IMR-90 (cell line): ENCODE measurements at regions not wholly inside any gene's neighbourhood (a gene's known extent, or its start where the extent isn't known, plus 50 kb on each side); places are given as distances from the start of the nearest gene placed in this dataset.

ENCODE experiments used
- ATAC-seq: fragments of 200-7000 bp; cut with Tn5 transposase; 2 replicates; pipeline ENCODE4 v1.9.1; 2020; ENCODE audit warnings: low read depth, mild to moderate bottlenecking, moderate library complexity
- BruUV-seq: library from RNA; stranded (reverse); fragments of 400-500 nt; replicated peaks from 2 replicates; lab custom pipeline; 2021; lab: Mats Ljungman, UMichigan
- CTCF ChIA-PET: fragments of 300-600 bp; formaldehyde crosslinking; extraction: SDS; loops from one replicate; lab custom pipeline; 2021; ENCODE audit warnings: antibody characterized with exemption; lab: Yijun Ruan, JAX
- POLR2A ChIA-PET: fragments of 300-600 bp; sonication (Branson Sonifier 250); formaldehyde crosslinking; loops from one replicate; lab custom pipeline; 2022; ENCODE audit warnings: antibody characterized with exemption; ENCODE audit not compliant: unreplicated experiment; lab: Charles Lee
- DNase-seq: peaks from one replicate; pipeline ENCODE4 v3.0.0; 2013
- H2AFZ ChIP-seq: replicated peaks from 2 replicates; pipeline ENCODE3; 2013; ENCODE audit warnings: low read length, mild to moderate bottlenecking; ENCODE audit not compliant: poor library complexity
- H2AK5ac ChIP-seq: 2 replicates; pipeline ENCODE4 v1.6.1; 2013; ENCODE audit warnings: low read depth, low read length, inconsistent platforms
- H2AK9ac ChIP-seq: replicated peaks from 2 replicates; pipeline ENCODE3; 2013; ENCODE audit warnings: mild to moderate bottlenecking, low read depth, low read length, moderate library complexity; ENCODE audit not compliant: poor library complexity
- H2BK120ac ChIP-seq: 2 replicates; pipeline ENCODE4 v1.6.1; 2013; ENCODE audit warnings: low read depth, low read length, inconsistent platforms
- H2BK15ac ChIP-seq: 3 replicates; pipeline ENCODE4 v1.6.1; 2013; ENCODE audit warnings: low read depth, low read length, inconsistent platforms
- H2BK20ac ChIP-seq: 2 replicates; pipeline ENCODE4 v1.6.1; 2013; ENCODE audit warnings: low read depth, mild to moderate bottlenecking, inconsistent platforms, low read length, moderate library complexity
- H2BK5ac ChIP-seq: 2 replicates; pipeline ENCODE4 v1.6.1; 2013; ENCODE audit warnings: mild to moderate bottlenecking, low read depth, low read length, inconsistent platforms; ENCODE audit not compliant: poor library complexity, severe bottlenecking
- H3K14ac ChIP-seq: replicated peaks from 2 replicates; pipeline ENCODE4 v1.6.1; 2013; ENCODE audit warnings: low read depth, low read length, inconsistent platforms
- H3K18ac ChIP-seq: 2 replicates; pipeline ENCODE4 v1.6.1; 2013; ENCODE audit warnings: low read depth, low read length, control low read depth
- H3K23ac ChIP-seq: 2 replicates; pipeline ENCODE4 v1.6.1; 2013; ENCODE audit warnings: low read depth, low read length, inconsistent platforms
- H3K27ac ChIP-seq: 2 replicates; pipeline ENCODE4 v1.5.1; 2013; ENCODE audit warnings: mild to moderate bottlenecking, control low read depth, low read length; ENCODE audit not compliant: insufficient read depth
- H3K27me3 ChIP-seq: 2 replicates; pipeline ENCODE4 v1.6.1; 2013; ENCODE audit warnings: low read length; ENCODE audit not compliant: control insufficient read depth, insufficient read depth
- H3K36me3 ChIP-seq: 2 replicates; pipeline ENCODE4 v1.6.1; 2013; ENCODE audit warnings: low read length, mixed read lengths; ENCODE audit not compliant: control insufficient read depth, insufficient read depth
- H3K4ac ChIP-seq: 2 replicates; pipeline ENCODE4 v1.6.1; 2013; ENCODE audit warnings: low read depth, low read length, inconsistent platforms
- H3K4me1 ChIP-seq: 2 replicates; pipeline ENCODE4 v1.6.1; 2013; ENCODE audit warnings: low read length, mixed read lengths; ENCODE audit not compliant: control insufficient read depth, insufficient read depth
- H3K4me2 ChIP-seq: 2 replicates; pipeline ENCODE4 v1.6.1; 2013; ENCODE audit warnings: low read depth, mild to moderate bottlenecking, control low read depth, low read length, moderate library complexity
- H3K4me3 ChIP-seq: 2 replicates; pipeline ENCODE4 v1.5.1; 2013; ENCODE audit warnings: low read depth, mild to moderate bottlenecking, control low read depth, low read length, moderate library complexity; ENCODE audit not compliant: insufficient read depth
- H3K56ac ChIP-seq: 2 replicates; pipeline ENCODE4 v1.6.1; 2013; ENCODE audit warnings: low read length, inconsistent platforms; ENCODE audit not compliant: insufficient read depth; ENCODE audit errors: extremely low read depth
- H3K79me1 ChIP-seq, 2 experiments: 2 replicates each; pipeline ENCODE4 v1.6.1; 2013; ENCODE audit warnings: low read length in 2 of 2, inconsistent platforms in 1 of 2, low read depth in 1 of 2
- H3K9ac ChIP-seq: 2 replicates; pipeline ENCODE4 v1.6.1; 2013; ENCODE audit warnings: low read depth, low read length, control low read depth
- H3K9me1 ChIP-seq: 2 replicates; pipeline ENCODE4 v1.6.1; 2013; ENCODE audit warnings: low read length, inconsistent platforms; ENCODE audit not compliant: insufficient read depth
- H3K9me3 ChIP-seq: 2 replicates; pipeline ENCODE4 v1.6.1; 2013; ENCODE audit warnings: low read length; ENCODE audit not compliant: control insufficient read depth, insufficient read depth
- H4K20me1 ChIP-seq: 2 replicates; pipeline ENCODE4 v1.6.1; 2013; ENCODE audit warnings: low read length, inconsistent platforms; ENCODE audit not compliant: insufficient read depth
- H4K5ac ChIP-seq: 2 replicates; pipeline ENCODE4 v1.6.1; 2013; ENCODE audit warnings: mild to moderate bottlenecking, low read depth, low read length, control low read depth
- H4K8ac ChIP-seq, 2 experiments: 2 replicates each; pipeline ENCODE4 v1.6.1; 2013; ENCODE audit warnings: low read depth in 2 of 2, low read length in 2 of 2, control low read depth in 1 of 2, inconsistent platforms in 1 of 2
- H4K91ac ChIP-seq: 2 replicates; pipeline ENCODE4 v1.6.1; 2013; ENCODE audit warnings: low read depth, low read length, inconsistent platforms; ENCODE audit not compliant: insufficient read depth
- BHLHE40 ChIP-seq: fragments of 150-350 bp; IDR thresholded peaks from 2 replicates; pipeline ENCODE4 v1.6.1; 2016; ENCODE audit warnings: mild to moderate bottlenecking, low read depth, low read length
- CEBPB ChIP-seq: IDR thresholded peaks from 2 replicates; pipeline ENCODE4 v1.6.1; 2012; ENCODE audit warnings: low read depth, low read length, improper control_type of control experiment
- CHD1 ChIP-seq: IDR thresholded peaks from 2 replicates; pipeline ENCODE4 v1.6.1; 2012; ENCODE audit warnings: low read depth, low read length, improper control_type of control experiment
- CTCF ChIP-seq: conservative IDR thresholded peaks from 2 replicates; pipeline ENCODE4 v1.5.1; 2012; ENCODE audit warnings: mild to moderate bottlenecking, low read depth, low read length, improper control_type of control experiment
- ELK1 ChIP-seq: fragments of 150-350 bp; IDR thresholded peaks from 2 replicates; pipeline ENCODE4 v1.6.1; 2016; ENCODE audit warnings: low read depth, mild to moderate bottlenecking, low read length, moderate library complexity, borderline replicate concordance
- FOS ChIP-seq: fragments of 150-350 bp; IDR thresholded peaks from 2 replicates; pipeline ENCODE4 v1.6.1; 2016; ENCODE audit warnings: low read depth, low read length
- MAFK ChIP-seq: IDR thresholded peaks from 2 replicates; pipeline ENCODE4 v1.6.1; 2012; ENCODE audit warnings: low read depth, low read length, improper control_type of control experiment
- MAZ ChIP-seq: IDR thresholded peaks from 2 replicates; pipeline ENCODE4 v1.6.1; 2012; ENCODE audit warnings: low read depth, mild to moderate bottlenecking, low read length, improper control_type of control experiment, moderate library complexity, borderline replicate concordance
- MXI1 ChIP-seq: IDR thresholded peaks from 2 replicates; pipeline ENCODE4 v1.6.1; 2012; ENCODE audit warnings: low read depth, mild to moderate bottlenecking, low read length, moderate library complexity, borderline replicate concordance
- NFE2L2 ChIP-seq: fragments of 150-350 bp; IDR thresholded peaks from 2 replicates; pipeline ENCODE4 v1.6.1; 2016; ENCODE audit warnings: low read depth, mild to moderate bottlenecking, low read length
- POLR2A ChIP-seq: IDR thresholded peaks from 2 replicates; pipeline ENCODE4 v1.6.1; 2012; ENCODE audit warnings: mild to moderate bottlenecking, low read depth, low read length
- RAD21 ChIP-seq: IDR thresholded peaks from 2 replicates; pipeline ENCODE4 v1.6.1; 2012; ENCODE audit warnings: low read length, improper control_type of control experiment
- USF2 ChIP-seq: fragments of 150-350 bp; IDR thresholded peaks from 2 replicates; pipeline ENCODE4 v1.6.1; 2017; ENCODE audit warnings: mild to moderate bottlenecking, antibody characterized with exemption, low read length, low read depth
- WGBS, 2 experiments: methylation state at CpG; one replicate each; pipeline versions ENCODE4 v1.1.5 to v1.1.7; 2013; ENCODE audit warnings: missing lambda C conversion rate in 2 of 2; ENCODE audit not compliant: insufficient read length in 1 of 2; ENCODE audit errors: extremely low coverage in 2 of 2; 5-methylcytosine and 5-hydroxymethylcytosine counted together
- dilution Hi-C: fragments of 300-500 bp; cut with HindIII; formaldehyde crosslinking; loops from one replicate; pipeline ENCODE4 v1.14.3; 2018; ENCODE audit warnings: low sequenced_read_pairs; ENCODE audit not compliant: unreplicated experiment
- in situ Hi-C: fragments of 300-500 bp; cut with MboI; formaldehyde crosslinking; loops from 3 replicates; pipeline ENCODE4 v1.14.3; 2019; ENCODE audit warnings: low sequenced_read_pairs, inconsistent platforms, mixed read lengths
- intact Hi-C: fragments of 100-400 bp; cut with micrococcal nuclease; formaldehyde crosslinking; loops from 2 replicates; pipeline ENCODE4 v1.10.0; 2022

- POLR2A ChIA-PET = no interaction called here
- Histone ChIP-seq H3K23ac (peak overlapping the region; percentile 86; the same call in 1 of the 2 replicates), H3K9me1 (peaks cover 11% of the 10 kb centered on the region), H3K36me3 (no peaks in the 10 kb centered on the region), H2AFZ (peak overlapping the region; percentile 87), H2AK5ac (peak overlapping the region; percentile 99), H2BK120ac (peak overlapping the region; percentile 93), H3K18ac (peak overlapping the region; percentile 93), H3K4ac (peak overlapping the region; percentile 93), H3K4me2 (peak overlapping the region; percentile 67), H3K27me3 (no peaks in the 10 kb centered on the region), H2AK9ac (peak overlapping the region; percentile 81), H2BK15ac (peak overlapping the region; percentile 89), H2BK20ac (peak overlapping the region; percentile 91), H3K9me3 (no peaks in the 10 kb centered on the region), H3K4me3 (no peak overlapping the region), H3K56ac (0 out of 2 replicates have a peak overlapping the region, but pooled peaks have one; percentile 29), H3K14ac (peak overlapping the region; percentile 89; the same call in 1 of the 2 replicates), H4K5ac (peak overlapping the region; percentile 95), H4K8ac (peak overlapping the region; percentile 53 to 77), H2BK5ac (peak overlapping the region; percentile 88), H3K27ac (peak overlapping the region; percentile 73), H3K4me1 (peaks cover 12% of the 10 kb centered on the region), H4K20me1 (0 out of 2 replicates have a peak, but pooled peaks cover 3% of the 10 kb centered on the region), H3K9ac (peak overlapping the region; percentile 18; the same call in 1 of the 2 replicates), H3K79me1 (no peaks in the 10 kb centered on the region), H4K91ac (peak overlapping the region; percentile 96)
- in situ Hi-C loops (no loop called here), dilution Hi-C loops (no loop called here), intact Hi-C loops (no loop called here)
- BruUV-seq = no TSS peak
- TF ChIP-seq MAZ = peak; percentile 99
- no peak for TF ChIP-seq MXI1
- TF ChIP-seq FOS = peak; percentile 97
- TF ChIP-seq CEBPB = no peak
- TF ChIP-seq USF2 = no peak
- TF ChIP-seq ELK1 = no peak
- TF ChIP-seq BHLHE40 = no peak; the same call in 1 of the 2 replicates
- no peak for TF ChIP-seq MAFK
- peak; percentile 33 for TF ChIP-seq RAD21
- no peak for TF ChIP-seq CTCF
- TF ChIP-seq NFE2L2 = no peak
- no peak for TF ChIP-seq CHD1
- TF ChIP-seq POLR2A = no peak
- CTCF ChIA-PET = no interaction called here
- WGBS, 2 experiments = 29% methylated on average over 4 of the region's 13 CpGs; no CpG with 5 or more reads in 1 of the 2 experiments
- peak; percentile 90 for ATAC-seq
- DNase-seq = peak; percentile 97
Observed at GRCh38 chr7:131244259-131244852, 83.3 kb upstream of the MKLN1 start.
